ENCODE measurements at regions not wholly inside any gene's neighbourhood (a gene's known extent, or its start where the extent isn't known, plus 50 kb on each side); places are given as distances from the start of the nearest gene placed in this dataset.
"Not testable (repeated sequence)": the region's sequence is repeated elsewhere in the genome, so short reads cannot be mapped to it uniquely, and the experiment has no call there.

- no peaks in the 10 kb centered on the region for H3K27me3 Mint-ChIP-seq (ENCODE audit: unreplicated experiment)
- H3K4me1 Mint-ChIP-seq (ENCODE audit: unreplicated experiment) = peaks cover 2% of the 10 kb centered on the region
Measured at GRCh38 chr6:4412077-4412476, 276.7 kb upstream of the ECI2 start.

GRCh38 chr6:4407710-4408109 is 272.3 kb upstream of the ECI2 start:
- not testable (repeated sequence) for H3K27ac Mint-ChIP-seq (ENCODE audit: unreplicated experiment); DNase-seq (ENCODE audit: low spot score); H3K4me1 Mint-ChIP-seq (ENCODE audit: unreplicated experiment); H3K9me3 Mint-ChIP-seq (ENCODE audit: unreplicated experiment); H3K4me3 Mint-ChIP-seq (ENCODE audit: unreplicated experiment); H3K36me3 Mint-ChIP-seq (ENCODE audit: low read depth, unreplicated experiment); H3K27me3 Mint-ChIP-seq (ENCODE audit: unreplicated experiment)

More at GRCh38 chr6:4412077-4412476, 276.7 kb upstream of the ECI2 start:
- no peak overlapping the region for H3K27ac Mint-ChIP-seq (ENCODE audit: unreplicated experiment)
- H3K9me3 Mint-ChIP-seq (ENCODE audit: unreplicated experiment) = no peaks in the 10 kb centered on the region
- H3K36me3 Mint-ChIP-seq (ENCODE audit: low read depth, unreplicated experiment) = no peaks in the 10 kb centered on the region
- DNase-seq (ENCODE audit: low spot score) = no peak
- no peak overlapping the region for H3K4me3 Mint-ChIP-seq (ENCODE audit: unreplicated experiment)
- no peak for TF ChIP-seq CTCF (IDR thresholded peaks at IDR 0.05; ENCODE audit: unreplicated experiment)

GRCh38 chr6:4405621-4406212 is 270.3 kb upstream of the ECI2 start:
- peaks cover 7% of the 10 kb centered on the region for H3K27me3 Mint-ChIP-seq (ENCODE audit: unreplicated experiment)
- TF ChIP-seq CTCF (IDR thresholded peaks at IDR 0.05; ENCODE audit: unreplicated experiment) = no peak
- no peak overlapping the region for H3K27ac Mint-ChIP-seq (ENCODE audit: unreplicated experiment)
- no peak overlapping the region for H3K4me3 Mint-ChIP-seq (ENCODE audit: unreplicated experiment)
- no peaks in the 10 kb centered on the region for H3K9me3 Mint-ChIP-seq (ENCODE audit: unreplicated experiment)
- H3K4me1 Mint-ChIP-seq (ENCODE audit: unreplicated experiment) = peaks cover 10% of the 10 kb centered on the region
- DNase-seq (ENCODE audit: low spot score) = no peak
- H3K36me3 Mint-ChIP-seq (ENCODE audit: low read depth, unreplicated experiment) = no peaks in the 10 kb centered on the region

- Mint-ChIP-seq H3K9me3 (ENCODE audit: unreplicated experiment) (no peaks in the 10 kb centered on the region), H3K4me1 (ENCODE audit: unreplicated experiment) (peaks cover 8% of the 10 kb centered on the region), H3K27me3 (ENCODE audit: unreplicated experiment) (peaks cover 8% of the 10 kb centered on the region), H3K4me3 (ENCODE audit: unreplicated experiment) (no peak overlapping the region), H3K36me3 (ENCODE audit: low read depth, unreplicated experiment) (no peaks in the 10 kb centered on the region), H3K27ac (ENCODE audit: unreplicated experiment) (no peak overlapping the region)
- TF ChIP-seq CTCF (IDR thresholded peaks at IDR 0.05; ENCODE audit: unreplicated experiment) = no peak
- DNase-seq (ENCODE audit: low spot score) = no peak
Measured at GRCh38 chr6:4404415-4404814, 269.0 kb upstream of the ECI2 start.

- H3K9me3 Mint-ChIP-seq (ENCODE audit: unreplicated experiment) = no peaks in the 10 kb centered on the region
- peaks cover 9% of the 10 kb centered on the region for H3K27me3 Mint-ChIP-seq (ENCODE audit: unreplicated experiment)
- DNase-seq (ENCODE audit: low spot score) = no peak
- H3K4me3 Mint-ChIP-seq (ENCODE audit: unreplicated experiment) = no peak overlapping the region
- peaks cover 8% of the 10 kb centered on the region for H3K4me1 Mint-ChIP-seq (ENCODE audit: unreplicated experiment)
- no peaks in the 10 kb centered on the region for H3K36me3 Mint-ChIP-seq (ENCODE audit: low read depth, unreplicated experiment)
- H3K27ac Mint-ChIP-seq (ENCODE audit: unreplicated experiment) = no peak overlapping the region
- TF ChIP-seq CTCF (IDR thresholded peaks at IDR 0.05; ENCODE audit: unreplicated experiment) = no peak
Measured at GRCh38 chr6:4403828-4404227, 268.5 kb upstream of the ECI2 start.

Data from endothelial cell (in vitro differentiated cells).